ENCODE measurements at regions not wholly inside any gene's neighbourhood (a gene's known extent, or its start where the extent isn't known, plus 50 kb on each side); places are given as distances from the start of the nearest gene placed in this dataset.

- TF ChIP-seq ZNF623 (tag by site-specific recombination; IDR thresholded peaks at IDR 0.05): no peak
Measured at GRCh38 chr15:79549196-79549595, 117.1 kb downstream of the MINAR1 start (continued).

GRCh38 chr15:79560384-79560783 is 128.2 kb downstream of the MINAR1 start:
- Histone ChIP-seq H3K36me3 (ENCODE audit: control insufficient read depth in 2 of 2, insufficient read depth in 1 of 2, low read length in 2 of 2) (no peaks in the 10 kb centered on the region), H3K9me3 (ENCODE audit: control insufficient read depth, insufficient read depth, low read depth, low read length) (no peaks in the 10 kb centered on the region), H3K4me3 (ENCODE audit: low read depth, low read length) (no peak overlapping the region), H3K4me1 (ENCODE audit: control insufficient read depth, insufficient read depth, low read length) (no peaks in the 10 kb centered on the region), H3K27ac (ENCODE audit: extremely low read depth, low read depth, low read length) (no peak overlapping the region)
- POLR2A ChIA-PET: no interaction called here
- TF ChIP-seq HOXC10 (CRISPR knock-in tag; IDR thresholded peaks at IDR 0.05): no peak
- TF ChIP-seq ZNF704 (tag by site-specific recombination; IDR thresholded peaks at IDR 0.05): no peak
- no peak for TF ChIP-seq ZNF48 (tag by site-specific recombination; IDR thresholded peaks at IDR 0.05)
- TF ChIP-seq ZBTB8A (tag by site-specific recombination; IDR thresholded peaks at IDR 0.05): no peak
- TF ChIP-seq ZNF140 (tag by site-specific recombination; IDR thresholded peaks at IDR 0.05): no peak
- TF ChIP-seq SCRT1 (tag by site-specific recombination; IDR thresholded peaks at IDR 0.05; ENCODE audit: borderline replicate concordance): no peak
- no peak for TF ChIP-seq YY2 (tag by site-specific recombination; IDR thresholded peaks at IDR 0.05)
- TF ChIP-seq ZNF555 (tag by site-specific recombination; conservative IDR thresholded peaks at IDR 0.05): no peak
- no peak for TF ChIP-seq ZNF354C (tag by site-specific recombination; IDR thresholded peaks at IDR 0.05; ENCODE audit: borderline replicate concordance, low read depth)
- TF ChIP-seq ZFP69B (tag by site-specific recombination; IDR thresholded peaks at IDR 0.05): no peak
- CTCF ChIA-PET: no interaction called here

GRCh38 chr15:79561982-79562381 is 129.8 kb downstream of the MINAR1 start:
- Histone ChIP-seq H3K9me3 (ENCODE audit: control insufficient read depth, insufficient read depth, low read depth, low read length) (no peaks in the 10 kb centered on the region), H3K4me1 (ENCODE audit: control insufficient read depth, insufficient read depth, low read length) (no peaks in the 10 kb centered on the region), H3K4me3 (ENCODE audit: low read depth, low read length) (no peak overlapping the region), H3K27ac (ENCODE audit: extremely low read depth, low read depth, low read length) (no peak overlapping the region), H3K36me3 (ENCODE audit: control insufficient read depth in 2 of 2, insufficient read depth in 1 of 2, low read length in 2 of 2) (no peaks in the 10 kb centered on the region)
- ChIA-PET POLR2A (no interaction called here), CTCF (interaction anchor here (0.6 kb wide), 2 partner anchors 24 to 111 kb away, joined by 3 to 4 read pairs; no protein-coding TSS in a partner anchor)
- TF ChIP-seq KLF8 (tag by site-specific recombination; IDR thresholded peaks at IDR 0.05) (no peak), ZNF280C (tag by site-specific recombination; IDR thresholded peaks at IDR 0.05) (no peak), GLI2 (tag by site-specific recombination; IDR thresholded peaks at IDR 0.05; ENCODE audit: borderline replicate concordance, low read depth) (no peak), ZNF112 (tag by site-specific recombination; IDR thresholded peaks at IDR 0.05) (no peak), ZSCAN16 (tag by site-specific recombination; IDR thresholded peaks at IDR 0.05) (no peak), HIC1 (tag by site-specific recombination; IDR thresholded peaks at IDR 0.05) (no peak), OSR2 (tag by site-specific recombination; IDR thresholded peaks at IDR 0.05) (no peak), ZNF26 (tag by site-specific recombination; IDR thresholded peaks at IDR 0.05) (no peak), ZNF701 (tag by site-specific recombination; IDR thresholded peaks at IDR 0.05) (no peak), ZNF416 (tag by site-specific recombination; IDR thresholded peaks at IDR 0.05) (no peak), ZNF10 (tag by site-specific recombination; IDR thresholded peaks at IDR 0.05) (no peak), BCL6B (tag by site-specific recombination; IDR thresholded peaks at IDR 0.05) (no peak), HOXD13 (CRISPR knock-in tag; IDR thresholded peaks at IDR 0.05; ENCODE audit: borderline replicate concordance) (no peak), ZNF610 (tag by site-specific recombination; IDR thresholded peaks at IDR 0.05; ENCODE audit: borderline replicate concordance) (no peak), ZEB2 (tag by site-specific recombination; IDR thresholded peaks at IDR 0.05) (no peak), ZNF140 (tag by site-specific recombination; IDR thresholded peaks at IDR 0.05) (no peak), ZNF155 (tag by site-specific recombination; IDR thresholded peaks at IDR 0.05) (no peak), MZF1 (tag by site-specific recombination; IDR thresholded peaks at IDR 0.05; ENCODE audit: borderline replicate concordance) (no peak)
